Tibial nerve (tissue), 4 donors: ENCODE measurements at regions not wholly inside any gene's neighbourhood (a gene's known extent, or its start where the extent isn't known, plus 50 kb on each side); places are given as distances from the start of the nearest gene placed in this dataset.
A peak's percentile ranks its signal among the peaks of the same experiment; 100 is the strongest.

Source experiments
- DNase-seq, 2 donors: peaks; one replicate each; pipeline ENCODE4 v3.0.0-alpha.2; 2019; ENCODE audit warnings: low spot score in 2 of 2
- H3K27ac ChIP-seq, 4 donors: fragments of 200-600 bp; sonication (generic) in 3 of 4; one replicate each; pipeline ENCODE4 v1.5.1; 2017 to 2019; ENCODE audit warnings: mild to moderate bottlenecking in 1 of 4
- H3K27me3 ChIP-seq, 2 donors: fragments of 200-600 bp; sonication (generic) in 1 of 2; one replicate each; pipeline versions ENCODE4 v1.5.1 to v1.6.0; 2017 to 2019
- H3K36me3 ChIP-seq, 3 donors: fragments of 200-600 bp; sonication (generic); one replicate each; pipeline ENCODE4 v1.5.1; 2018 to 2019
- H3K4me1 ChIP-seq, 4 donors: fragments of 200-600 bp; sonication (generic) in 3 of 4; one replicate each; pipeline ENCODE4 v1.5.1; 2017 to 2019
- H3K4me3 ChIP-seq, 4 donors: fragments of 200-600 bp; sonication (generic) in 3 of 4; one replicate each; pipeline ENCODE4 v1.5.1; 2017 to 2019; ENCODE audit warnings: mild to moderate bottlenecking in 1 of 4, moderate library complexity in 1 of 4
- H3K9me3 ChIP-seq, 4 donors: fragments of 200-600 bp; sonication (generic) in 3 of 4; one replicate each; pipeline ENCODE4 v1.5.1; 2017 to 2019
- EP300 ChIP-seq, 2 donors: sonication (generic); formaldehyde crosslinking; IDR thresholded peaks; one replicate each; pipeline ENCODE4 v1.6.1; 2017; ENCODE audit warnings: antibody characterized with exemption in 2 of 2, mild to moderate bottlenecking in 1 of 2
- POLR2A ChIP-seq, 2 donors: fragments of 450-650 bp; IDR thresholded peaks; one replicate each; pipeline ENCODE4 v1.6.1; 2017; ENCODE audit warnings: antibody characterized with exemption in 2 of 2, mild to moderate bottlenecking in 2 of 2, moderate library complexity in 2 of 2
- WGBS, 2 donors: methylation state at CpG; one replicate each; pipeline ENCODE4 v1.1.5; 2018; 5-methylcytosine and 5-hydroxymethylcytosine counted together
- TF ChIP-seq, protein P1 (sequence below), 5 experiments: fragments of 200-600 bp in 3 of 5; fragments of 450-650 bp in 2 of 5; sonication (generic) in 3 of 5; IDR thresholded peaks; one replicate each; pipeline ENCODE4 v1.5.1; 2016 to 2019; ENCODE audit warnings: antibody characterized with exemption in 5 of 5, mild to moderate bottlenecking in 3 of 5, moderate library complexity in 2 of 5

DNA sequence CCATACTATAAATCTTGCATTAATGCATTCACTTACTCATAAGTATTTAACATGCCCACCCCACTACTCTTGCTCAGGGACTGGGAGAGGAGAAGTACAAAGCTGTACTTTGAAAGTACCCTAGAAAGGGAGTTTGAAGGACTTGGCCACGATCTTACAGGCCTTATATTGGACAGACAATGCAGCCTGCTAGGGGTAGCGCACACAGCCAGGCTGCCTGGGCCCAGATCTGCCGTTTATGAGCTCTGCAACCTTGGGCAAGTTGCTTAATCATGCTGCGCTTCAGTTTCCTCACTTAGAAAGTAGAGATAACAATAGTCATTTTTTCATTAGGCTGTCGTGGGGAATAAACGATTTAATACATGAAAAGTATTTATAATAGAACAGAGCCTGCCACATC, 110.1 kb downstream of the CDC7 start:
- peaks cover 0 to 8% (median 0%) of the 10 kb centered on the region in 4 donors for H3K4me1 ChIP-seq
- WGBS, 2 donors, result 70 to 72% methylated on average over 6 of the region's 6 CpGs
- H3K4me3 ChIP-seq, result no peak overlapping the region
- no peak overlapping the region for H3K27ac ChIP-seq
- H3K36me3 ChIP-seq, result no peaks in the 10 kb centered on the region
- TF ChIP-seq, protein P1, sequence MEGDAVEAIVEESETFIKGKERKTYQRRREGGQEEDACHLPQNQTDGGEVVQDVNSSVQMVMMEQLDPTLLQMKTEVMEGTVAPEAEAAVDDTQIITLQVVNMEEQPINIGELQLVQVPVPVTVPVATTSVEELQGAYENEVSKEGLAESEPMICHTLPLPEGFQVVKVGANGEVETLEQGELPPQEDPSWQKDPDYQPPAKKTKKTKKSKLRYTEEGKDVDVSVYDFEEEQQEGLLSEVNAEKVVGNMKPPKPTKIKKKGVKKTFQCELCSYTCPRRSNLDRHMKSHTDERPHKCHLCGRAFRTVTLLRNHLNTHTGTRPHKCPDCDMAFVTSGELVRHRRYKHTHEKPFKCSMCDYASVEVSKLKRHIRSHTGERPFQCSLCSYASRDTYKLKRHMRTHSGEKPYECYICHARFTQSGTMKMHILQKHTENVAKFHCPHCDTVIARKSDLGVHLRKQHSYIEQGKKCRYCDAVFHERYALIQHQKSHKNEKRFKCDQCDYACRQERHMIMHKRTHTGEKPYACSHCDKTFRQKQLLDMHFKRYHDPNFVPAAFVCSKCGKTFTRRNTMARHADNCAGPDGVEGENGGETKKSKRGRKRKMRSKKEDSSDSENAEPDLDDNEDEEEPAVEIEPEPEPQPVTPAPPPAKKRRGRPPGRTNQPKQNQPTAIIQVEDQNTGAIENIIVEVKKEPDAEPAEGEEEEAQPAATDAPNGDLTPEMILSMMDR (IDR thresholded peaks at IDR 0.05), result no peak
- no peak for TF ChIP-seq POLR2A (IDR thresholded peaks at IDR 0.05)
- TF ChIP-seq EP300 (IDR thresholded peaks at IDR 0.05), result no peak
- DNase-seq, result no peak
- H3K9me3 ChIP-seq, result no peaks in the 10 kb centered on the region
- no peaks in the 10 kb centered on the region for H3K27me3 ChIP-seq

DNA sequence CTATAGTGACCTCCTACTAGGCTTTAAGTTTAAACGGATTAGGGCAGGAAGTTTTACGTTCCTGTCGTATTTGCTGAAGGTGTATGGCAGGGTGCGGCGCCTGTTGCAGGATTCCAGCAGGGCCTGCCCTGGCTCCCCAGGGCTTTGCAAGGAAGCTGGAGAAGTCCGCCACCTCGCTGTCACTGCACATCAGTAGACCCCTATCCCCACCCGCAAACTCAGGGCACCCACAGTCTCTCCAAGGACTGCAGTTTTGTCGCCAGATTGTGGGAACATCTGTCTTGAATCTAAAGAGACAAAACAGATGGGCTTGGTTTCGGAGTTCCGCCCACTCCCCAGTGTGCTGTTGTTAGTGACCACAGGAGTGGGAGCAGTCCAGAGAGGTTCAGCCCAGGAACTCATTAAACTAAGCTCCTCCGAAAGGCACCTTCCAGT, 110.8 kb downstream of the CDC7 start:
- Histone ChIP-seq H3K27ac (peak overlapping the region in 1 of 4 donors; percentile 51), H3K4me1 (peaks cover 0 to 8% (median 0%) of the 10 kb centered on the region in 4 donors), H3K9me3 (no peaks in the 10 kb centered on the region), H3K36me3 (no peaks in the 10 kb centered on the region), H3K27me3 (no peaks in the 10 kb centered on the region), H3K4me3 (no peak overlapping the region)
- DNase-seq, result no peak
- TF ChIP-seq, protein P1 (IDR thresholded peaks at IDR 0.05), result no peak
- no peak for TF ChIP-seq EP300 (IDR thresholded peaks at IDR 0.05)
- TF ChIP-seq POLR2A (IDR thresholded peaks at IDR 0.05), result no peak
- WGBS, 2 donors, result 67 to 78% methylated on average over 12 of the region's 12 CpGs

DNA sequence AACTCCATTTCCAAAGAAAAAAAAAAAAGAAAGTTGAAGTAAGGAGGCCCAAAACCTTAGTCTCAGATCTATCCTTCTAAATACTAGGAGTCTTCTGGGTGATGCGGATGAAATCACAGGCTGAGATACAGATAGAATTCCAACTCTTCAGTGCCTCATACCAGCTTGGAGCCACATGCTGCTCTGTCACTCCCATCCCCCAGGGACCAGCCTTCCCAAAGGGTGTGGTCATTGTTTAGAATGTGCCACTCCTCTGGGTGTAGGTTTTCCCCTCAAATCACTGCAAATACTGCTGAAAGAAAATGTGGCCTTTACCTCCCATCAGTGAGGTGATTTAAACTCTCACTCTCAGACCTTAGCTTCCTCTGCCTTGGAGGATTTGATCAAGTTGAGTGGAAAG, 112.9 kb downstream of the CDC7 start:
- Histone ChIP-seq H3K36me3 (no peaks in the 10 kb centered on the region), H3K27ac (no peak overlapping the region), H3K4me3 (no peak overlapping the region), H3K27me3 (no peaks in the 10 kb centered on the region), H3K4me1 (peaks cover 0 to 20% (median 0%) of the 10 kb centered on the region in 4 donors), H3K9me3 (no peaks in the 10 kb centered on the region)
- 89 to 93% methylated on average over 1 of the region's 1 CpG for WGBS, 2 donors
- no peak for DNase-seq
- no peak for TF ChIP-seq EP300 (IDR thresholded peaks at IDR 0.05)
- TF ChIP-seq, protein P1 (IDR thresholded peaks at IDR 0.05), result no peak
- TF ChIP-seq POLR2A (IDR thresholded peaks at IDR 0.05), result no peak

DNA sequence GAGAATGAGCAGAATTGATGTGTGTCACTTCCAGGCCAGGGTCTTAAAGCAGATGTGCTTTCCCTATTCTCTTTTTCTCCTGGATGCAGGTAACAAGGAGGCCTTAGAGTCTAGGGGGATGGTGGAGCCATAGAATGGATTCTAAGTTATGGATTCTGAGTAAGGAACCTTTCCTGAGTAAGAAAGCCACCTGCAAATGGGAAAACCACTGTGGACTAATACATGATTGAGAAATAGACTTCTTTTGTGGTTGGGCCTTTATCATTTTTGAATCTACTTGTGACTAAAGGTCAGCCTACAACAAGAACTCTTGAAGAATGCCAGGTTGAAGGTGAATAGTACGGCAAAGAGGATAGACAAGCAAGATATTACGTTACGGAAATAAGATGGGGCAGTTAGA, 116.1 kb downstream of the CDC7 start:
- no peaks in the 10 kb centered on the region for H3K27me3 ChIP-seq
- 96 to 98% methylated on average over 3 of the region's 3 CpGs for WGBS, 2 donors
- H3K4me3 ChIP-seq, result no peak overlapping the region
- peak overlapping the region in 1 of 4 donors; percentile 13 for H3K27ac ChIP-seq
- no peaks in the 10 kb centered on the region for H3K9me3 ChIP-seq
- TF ChIP-seq EP300 (IDR thresholded peaks at IDR 0.05) (no peak), POLR2A (IDR thresholded peaks at IDR 0.05) (no peak)
- TF ChIP-seq, protein P1 (IDR thresholded peaks at IDR 0.05), result no peak
- no peak for DNase-seq
- no peaks in the 10 kb centered on the region for H3K36me3 ChIP-seq
- peaks cover 0 to 18% (median 0%) of the 10 kb centered on the region in 4 donors for H3K4me1 ChIP-seq

DNA sequence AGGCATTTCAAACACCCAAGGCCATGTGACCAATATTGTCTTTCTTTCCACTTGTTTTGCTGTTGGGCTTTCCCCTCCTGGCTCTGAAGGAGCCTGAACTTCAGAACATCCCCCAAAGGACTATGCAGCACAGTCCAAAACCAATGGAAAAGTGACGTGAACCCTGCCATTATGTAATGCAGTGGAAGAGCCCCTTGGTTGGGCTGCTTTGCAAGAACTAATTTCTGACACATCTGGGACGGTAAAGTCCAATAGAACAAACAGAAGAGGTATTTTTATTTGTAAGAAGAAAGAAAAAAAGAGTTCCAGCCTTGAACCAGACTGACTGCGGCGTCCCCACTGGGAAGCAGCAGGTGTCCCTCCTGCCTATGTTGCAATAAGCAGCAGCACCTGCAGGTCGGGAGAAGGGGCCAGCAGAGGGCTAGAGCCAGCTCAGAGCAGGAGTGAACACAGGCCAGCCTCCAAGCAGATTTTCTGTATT, 116.7 kb downstream of the CDC7 start:
- 66% methylated on average over 5 of the region's 5 CpGs for WGBS, 2 donors
- H3K27me3 ChIP-seq, result no peaks in the 10 kb centered on the region
- TF ChIP-seq POLR2A (IDR thresholded peaks at IDR 0.05) (no peak), EP300 (IDR thresholded peaks at IDR 0.05) (peak in 1 of 2 donors; percentile 69)
- TF ChIP-seq, protein P1 (IDR thresholded peaks at IDR 0.05), result peak in 1 of 5 experiments; percentile 43
- H3K9me3 ChIP-seq, result no peaks in the 10 kb centered on the region
- peaks cover 0 to 23% (median 2%) of the 10 kb centered on the region in 4 donors for H3K4me1 ChIP-seq
- no peak overlapping the region for H3K4me3 ChIP-seq
- DNase-seq, result peak; percentile 41 to 59
- peak overlapping the region in 1 of 4 donors; percentile 13 for H3K27ac ChIP-seq
- H3K36me3 ChIP-seq, result no peaks in the 10 kb centered on the region
